Effector CD8-positive, alpha-beta T cell (primary cell): ENCODE measurements at regions not wholly inside any gene's neighbourhood (a gene's known extent, or its start where the extent isn't known, plus 50 kb on each side); places are given as distances from the start of the nearest gene placed in this dataset.
"Not testable (repeated sequence)": the region's sequence is repeated elsewhere in the genome, so short reads cannot be mapped to it uniquely, and the experiment has no call there.

Experiments used
- DNase-seq: peaks from one replicate; lab custom pipeline; 2025; lab: John Stamatoyannopoulos, UW

GRCh38 chr7:106450716-106451115, 165.9 kb upstream of the NAMPT start:
- DNase-seq: no peak

- no peak for DNase-seq
Observed at GRCh38 chr7:106448992-106449859, 164.4 kb upstream of the NAMPT start.

DNA sequence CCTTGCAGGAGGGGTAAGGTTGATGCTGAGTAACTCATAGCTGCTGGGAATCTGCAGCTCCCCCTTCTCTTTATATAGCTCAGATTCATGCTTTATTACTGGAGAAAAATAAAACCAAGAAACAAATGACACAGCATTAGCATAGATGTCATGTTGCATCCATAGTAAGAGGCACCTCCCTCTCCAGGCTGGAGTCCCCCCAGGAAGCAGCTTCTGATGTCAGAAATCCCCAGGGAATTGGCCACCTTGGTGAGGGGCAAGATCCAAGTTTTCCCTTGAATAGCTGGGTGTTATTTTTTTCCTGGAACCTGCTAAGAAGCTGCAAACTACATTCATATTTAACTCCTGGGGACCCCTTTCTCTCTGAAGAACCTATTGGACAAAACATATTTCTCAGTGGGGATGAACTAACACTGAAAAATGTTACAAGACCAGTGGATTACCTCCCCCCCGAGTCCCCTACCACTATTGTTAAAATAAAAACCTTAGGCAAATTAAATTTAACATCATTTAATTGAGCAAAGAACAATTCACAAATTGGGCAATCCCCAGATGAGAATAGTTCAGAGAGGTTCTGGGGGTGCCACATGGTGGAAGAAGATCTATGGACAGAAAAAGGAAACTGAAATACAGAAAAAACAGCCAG, 163.7 kb upstream of the NAMPT start:
- DNase-seq: no peak

DNA sequence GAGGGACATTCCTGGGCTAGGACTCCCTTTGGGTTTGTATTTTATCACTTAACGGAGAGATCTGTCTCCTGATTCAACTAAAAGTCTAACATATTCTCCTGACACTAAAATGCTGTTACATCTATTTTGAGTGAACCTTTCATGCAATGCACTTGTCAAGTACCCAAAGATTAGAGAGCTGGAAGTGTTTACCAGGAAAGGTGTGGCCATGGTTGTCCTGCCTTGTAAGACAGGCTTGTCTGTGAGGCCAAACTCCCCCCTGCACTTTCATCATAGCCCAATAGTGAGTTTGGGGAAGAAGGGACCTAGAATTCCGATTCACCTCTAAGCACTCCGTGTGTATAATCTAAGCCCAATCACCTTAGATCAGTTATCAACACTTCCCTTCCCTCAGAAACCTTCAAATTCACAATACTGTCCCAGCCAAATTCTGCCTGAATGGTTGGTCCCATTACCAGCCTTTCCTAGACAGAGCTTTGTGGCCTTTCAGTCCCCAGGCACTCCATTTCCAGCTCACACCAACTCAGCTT, 162.6 kb upstream of the NAMPT start:
- no peak for DNase-seq

DNA sequence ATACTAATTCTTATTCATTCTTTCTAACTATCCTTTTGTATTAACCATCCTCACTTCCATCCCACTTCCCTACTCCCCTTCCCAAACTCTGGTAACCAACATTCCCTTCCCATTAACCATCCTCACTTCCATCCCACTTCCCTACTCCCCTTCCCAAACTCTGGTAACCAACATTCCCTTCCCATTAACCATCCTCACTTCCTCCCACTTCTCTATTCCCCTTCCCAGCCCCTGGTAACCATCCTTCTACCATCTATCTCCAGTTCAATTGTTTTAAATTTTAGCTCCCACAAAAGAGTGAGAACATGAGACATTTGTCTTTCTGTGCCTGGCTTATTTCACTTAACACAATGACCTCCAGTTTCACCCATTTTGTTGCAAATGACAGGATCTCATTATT, 160.6 kb upstream of the NAMPT start:
- not testable (repeated sequence) for DNase-seq

- no peak for DNase-seq
Observed at GRCh38 chr7:106444068-106444655, 159.4 kb upstream of the NAMPT start.

DNA sequence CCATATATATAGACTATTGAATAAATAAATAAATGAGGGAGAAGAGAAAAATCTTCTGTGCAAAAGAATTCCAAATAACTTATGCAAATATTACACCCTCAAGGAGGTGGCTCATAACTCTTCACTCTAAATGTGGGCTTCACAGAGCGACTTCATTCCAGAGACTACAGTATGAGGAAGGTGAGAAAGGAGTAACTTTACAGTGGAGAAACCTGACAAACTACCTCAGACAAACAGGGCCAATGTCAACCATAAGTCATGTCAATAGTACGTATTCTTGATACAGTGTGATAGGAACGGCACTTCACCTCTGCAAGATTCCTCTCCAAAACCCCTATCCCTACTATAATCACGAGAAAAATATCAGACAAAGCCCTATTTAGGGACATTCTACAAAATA, 158.4 kb upstream of the NAMPT start:
- no peak for DNase-seq

DNA sequence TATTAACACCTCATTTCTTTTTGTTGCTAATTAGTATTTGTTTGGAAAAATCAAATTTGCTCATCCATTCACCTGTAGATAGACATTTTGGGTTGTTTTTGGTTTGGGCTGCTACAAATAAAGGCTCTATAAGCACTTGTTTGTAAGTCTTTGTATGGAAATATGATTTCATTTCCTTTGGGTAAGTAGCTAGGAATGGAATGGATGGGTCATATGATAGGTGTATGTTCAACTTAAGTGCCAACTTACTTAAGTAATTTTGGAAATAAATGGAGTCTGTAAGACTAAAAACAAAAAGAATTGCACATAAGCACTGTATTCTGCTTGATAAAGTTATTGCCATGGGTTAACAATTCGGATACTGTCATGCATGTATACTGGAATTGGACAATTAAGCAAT, 157.7 kb upstream of the NAMPT start:
- DNase-seq: no peak

GRCh38 chr7:106441343-106441742, 156.6 kb upstream of the NAMPT start:
- DNase-seq: not testable (repeated sequence)

DNA sequence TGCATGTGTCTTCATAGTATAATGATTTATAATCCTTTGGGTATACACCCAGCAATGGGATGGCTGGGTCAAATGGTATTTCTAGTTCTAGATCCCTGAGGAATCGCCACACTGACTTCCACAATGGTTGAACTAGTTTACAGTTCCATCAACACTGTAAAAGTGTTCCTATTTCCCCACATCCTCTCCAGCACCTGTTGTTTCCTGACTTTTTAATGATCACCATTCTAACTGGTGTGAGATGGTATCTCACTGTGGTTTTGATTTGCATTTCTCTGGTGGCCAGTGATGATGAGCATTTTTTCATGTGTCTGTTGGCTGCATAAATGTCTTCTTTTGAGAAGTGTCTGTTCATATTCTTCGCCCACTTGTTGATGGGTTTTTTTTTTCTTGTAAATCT, 152.2 kb upstream of the NAMPT start:
- DNase-seq: not testable (repeated sequence)

DNA sequence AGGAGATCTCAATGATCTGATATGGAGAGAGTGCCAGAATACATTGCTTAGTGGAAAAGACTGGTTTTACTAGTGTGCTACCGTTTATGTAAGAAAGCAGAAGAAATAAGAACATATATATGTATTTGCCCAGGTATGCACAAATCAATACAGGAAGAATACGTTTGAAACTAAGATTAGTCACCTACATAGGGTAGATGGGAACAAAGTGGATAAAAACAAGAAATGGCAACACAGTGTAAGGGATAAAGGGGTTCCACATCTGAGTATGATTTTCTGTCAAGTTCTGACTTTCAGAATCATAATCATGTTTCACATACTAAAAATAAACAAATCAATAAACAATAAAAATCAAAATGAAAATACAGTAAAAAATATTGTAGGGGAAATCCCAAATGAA, 148.6 kb upstream of the NAMPT start:
- DNase-seq: no peak

- DNase-seq: no peak
Observed at GRCh38 chr7:106430535-106431455, 146.0 kb upstream of the NAMPT start.

DNA sequence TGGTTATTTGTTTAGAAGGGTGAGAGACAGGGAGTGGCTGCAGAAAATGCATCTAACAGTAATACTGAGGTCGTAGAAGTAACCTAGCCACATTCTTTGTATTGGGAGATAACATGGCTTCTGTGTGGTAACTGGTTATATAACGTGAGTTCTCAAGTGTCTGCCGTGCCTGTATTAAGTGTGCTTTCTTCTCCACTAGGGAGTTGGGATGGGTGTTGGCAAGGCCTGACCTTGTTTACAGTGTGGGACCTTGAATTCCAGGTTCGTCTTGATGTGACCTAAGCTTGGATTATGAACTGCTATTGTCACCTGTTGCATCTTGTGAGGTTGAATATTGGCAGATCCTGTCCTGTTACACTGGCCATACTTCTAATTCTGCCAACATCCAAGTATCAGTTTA, 145.3 kb upstream of the NAMPT start:
- DNase-seq: no peak

- no peak for DNase-seq
Observed at GRCh38 chr7:106426803-106427202, 142.0 kb upstream of the NAMPT start.

GRCh38 chr7:106425017-106425719, 140.4 kb upstream of the NAMPT start:
- DNase-seq: no peak

GRCh38 chr7:106424476-106425016, 139.8 kb upstream of the NAMPT start:
- no peak for DNase-seq

- DNase-seq: no peak
Observed at GRCh38 chr7:106423821-106424475, 139.2 kb upstream of the NAMPT start.

- no peak for DNase-seq
Observed at GRCh38 chr7:106423111-106423510, 138.3 kb upstream of the NAMPT start.

GRCh38 chr7:106421181-106421762, 136.5 kb upstream of the NAMPT start:
- DNase-seq: no peak

DNA sequence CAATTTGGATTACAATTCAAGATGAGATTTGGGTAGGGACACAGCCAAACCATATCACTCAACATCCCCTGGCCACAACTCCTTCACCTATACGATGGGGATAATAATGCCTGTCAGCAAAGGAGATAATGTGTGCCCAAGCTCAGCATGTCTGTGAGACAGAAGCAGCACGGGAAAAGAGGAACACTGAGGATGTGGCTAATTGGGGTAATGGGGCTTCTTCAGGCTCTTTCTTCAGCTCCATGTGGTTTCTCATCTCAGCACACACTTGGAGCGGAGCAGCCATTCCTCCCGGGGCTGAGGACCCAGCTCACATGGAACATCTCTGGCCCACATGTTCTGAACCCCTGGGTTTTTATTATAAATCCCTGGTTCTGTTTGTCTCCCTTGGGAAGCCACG, 136.0 kb upstream of the NAMPT start:
- no peak for DNase-seq
